ENCODE measurements at regions not wholly inside any gene's neighbourhood (a gene's known extent, or its start where the extent isn't known, plus 50 kb on each side); places are given as distances from the start of the nearest gene placed in this dataset.

DNA sequence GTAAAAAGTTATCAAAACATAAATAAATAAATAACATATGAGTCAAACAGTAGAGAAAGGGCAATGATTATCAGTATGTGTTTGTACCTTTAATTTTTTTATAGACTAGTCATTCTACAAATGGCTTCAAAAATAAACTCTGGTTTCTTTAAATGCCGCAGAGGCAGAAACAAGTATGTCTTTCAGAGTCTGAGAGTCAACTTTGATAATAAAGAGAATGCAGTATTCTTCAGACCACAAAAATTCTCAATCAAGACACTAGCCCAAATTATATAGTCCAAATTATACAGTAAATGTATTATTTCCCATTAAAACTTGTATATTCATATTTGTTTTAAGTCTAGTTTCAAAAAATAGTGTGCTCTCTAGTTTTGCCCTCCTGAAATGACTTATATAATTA, 1142.3 kb downstream of the NXPH1 start:
- Histone ChIP-seq H3K4me3 (no peak overlapping the region), H3K27me3 (no peaks in the 10 kb centered on the region), H4K20me1 (ENCODE audit: insufficient read depth, poor library complexity, severe bottlenecking) (no peaks in the 10 kb centered on the region), H3K9me3 (ENCODE audit: low read depth) (no peaks in the 10 kb centered on the region), H3K36me3 (replicated peaks; ENCODE audit: insufficient read depth, low read depth) (no peaks in the 10 kb centered on the region), H3K27ac (no peak overlapping the region), H3K79me2 (no peaks in the 10 kb centered on the region), H2AFZ (no peak overlapping the region), H3K4me1 (ENCODE audit: insufficient read depth) (no peaks in the 10 kb centered on the region), H3K9me2 (replicated peaks; ENCODE audit: insufficient read depth) (no peaks in the 10 kb centered on the region), H3K4me2 (no peak overlapping the region)
- no peak for TF ChIP-seq EZH2phosphoT487 (IDR thresholded peaks at IDR 0.05; ENCODE audit: low read depth, severe bottlenecking, unreplicated experiment)
- TF ChIP-seq EZH2 (IDR thresholded peaks at IDR 0.05; ENCODE audit: borderline replicate concordance), result no peak
- 80% methylated on average over 1 of the region's 1 CpG for WGBS (ENCODE audit: low lambda C conversion rate, missing lambda C conversion rate)
- DNase-seq (ENCODE audit: low spot score), result no peak

DNA sequence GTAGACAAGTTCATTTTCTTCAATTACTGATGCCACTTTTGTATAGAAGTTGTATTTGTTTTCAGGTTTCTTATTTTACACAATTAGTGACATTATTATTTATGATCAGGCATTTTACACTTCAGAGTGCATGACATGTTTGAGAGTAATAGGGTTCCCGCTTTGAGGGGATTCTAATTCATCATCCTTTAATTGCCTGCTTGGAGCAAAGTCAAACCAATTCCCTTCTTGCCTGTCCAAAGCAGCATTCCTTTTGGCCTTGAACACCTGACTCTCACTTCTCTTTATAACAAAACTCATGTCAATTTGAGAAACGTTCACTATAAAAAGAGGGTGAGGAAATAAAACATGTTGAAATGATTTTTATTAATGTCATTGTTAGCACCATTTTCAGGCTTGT, 1149.4 kb downstream of the NXPH1 start:
- H3K4me2 ChIP-seq, result no peak overlapping the region
- no peaks in the 10 kb centered on the region for H3K4me1 ChIP-seq (ENCODE audit: insufficient read depth)
- no peaks in the 10 kb centered on the region for H3K79me2 ChIP-seq
- TF ChIP-seq, protein P1, sequence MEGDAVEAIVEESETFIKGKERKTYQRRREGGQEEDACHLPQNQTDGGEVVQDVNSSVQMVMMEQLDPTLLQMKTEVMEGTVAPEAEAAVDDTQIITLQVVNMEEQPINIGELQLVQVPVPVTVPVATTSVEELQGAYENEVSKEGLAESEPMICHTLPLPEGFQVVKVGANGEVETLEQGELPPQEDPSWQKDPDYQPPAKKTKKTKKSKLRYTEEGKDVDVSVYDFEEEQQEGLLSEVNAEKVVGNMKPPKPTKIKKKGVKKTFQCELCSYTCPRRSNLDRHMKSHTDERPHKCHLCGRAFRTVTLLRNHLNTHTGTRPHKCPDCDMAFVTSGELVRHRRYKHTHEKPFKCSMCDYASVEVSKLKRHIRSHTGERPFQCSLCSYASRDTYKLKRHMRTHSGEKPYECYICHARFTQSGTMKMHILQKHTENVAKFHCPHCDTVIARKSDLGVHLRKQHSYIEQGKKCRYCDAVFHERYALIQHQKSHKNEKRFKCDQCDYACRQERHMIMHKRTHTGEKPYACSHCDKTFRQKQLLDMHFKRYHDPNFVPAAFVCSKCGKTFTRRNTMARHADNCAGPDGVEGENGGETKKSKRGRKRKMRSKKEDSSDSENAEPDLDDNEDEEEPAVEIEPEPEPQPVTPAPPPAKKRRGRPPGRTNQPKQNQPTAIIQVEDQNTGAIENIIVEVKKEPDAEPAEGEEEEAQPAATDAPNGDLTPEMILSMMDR (IDR thresholded peaks at IDR 0.05; ENCODE audit: poor library complexity), result no peak
- no peak for TF ChIP-seq EZH2phosphoT487 (IDR thresholded peaks at IDR 0.05; ENCODE audit: low read depth, severe bottlenecking, unreplicated experiment)
- TF ChIP-seq EZH2 (IDR thresholded peaks at IDR 0.05; ENCODE audit: borderline replicate concordance), result no peak
- 68% methylated on average over 2 of the region's 2 CpGs for WGBS (ENCODE audit: low lambda C conversion rate, missing lambda C conversion rate)
- no peak overlapping the region for H3K4me3 ChIP-seq
- no peaks in the 10 kb centered on the region for H3K9me3 ChIP-seq (ENCODE audit: low read depth)
- H3K9me2 ChIP-seq (replicated peaks; ENCODE audit: insufficient read depth), result no peaks in the 10 kb centered on the region
- no peak for DNase-seq (ENCODE audit: low spot score)
- H2AFZ ChIP-seq, result no peak overlapping the region
- no peaks in the 10 kb centered on the region for H3K36me3 ChIP-seq (replicated peaks; ENCODE audit: insufficient read depth, low read depth)
- no peak overlapping the region for H3K27ac ChIP-seq
- H3K27me3 ChIP-seq, result no peaks in the 10 kb centered on the region
- no peaks in the 10 kb centered on the region for H4K20me1 ChIP-seq (ENCODE audit: insufficient read depth, poor library complexity, severe bottlenecking)

DNA sequence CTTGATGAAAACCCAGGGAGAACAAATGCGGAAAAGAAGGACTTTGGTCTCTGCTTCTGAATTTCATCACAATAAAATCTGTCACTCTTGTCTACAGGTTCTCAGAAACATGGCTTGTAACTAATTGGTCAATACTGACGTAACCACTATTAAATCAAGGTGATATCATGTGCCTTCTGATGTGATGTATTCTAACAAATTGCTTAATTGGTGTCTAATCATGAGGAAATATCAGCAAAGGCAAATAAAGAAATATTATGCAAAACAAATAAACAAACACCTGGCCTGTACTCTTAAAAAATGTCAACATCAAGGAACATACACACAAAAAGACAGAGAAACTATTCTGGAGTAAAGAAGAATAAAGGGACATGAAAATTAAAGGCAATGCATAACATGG, 1165.0 kb downstream of the NXPH1 start:
- Histone ChIP-seq H3K27me3 (no peaks in the 10 kb centered on the region), H2AFZ (no peak overlapping the region), H4K20me1 (ENCODE audit: insufficient read depth, poor library complexity, severe bottlenecking) (no peaks in the 10 kb centered on the region), H3K9me3 (ENCODE audit: low read depth) (no peaks in the 10 kb centered on the region), H3K4me1 (ENCODE audit: insufficient read depth) (no peaks in the 10 kb centered on the region), H3K79me2 (no peaks in the 10 kb centered on the region), H3K4me3 (no peak overlapping the region), H3K27ac (no peak overlapping the region), H3K36me3 (replicated peaks; ENCODE audit: insufficient read depth, low read depth) (no peaks in the 10 kb centered on the region), H3K9me2 (replicated peaks; ENCODE audit: insufficient read depth) (no peaks in the 10 kb centered on the region), H3K4me2 (no peak overlapping the region)
- TF ChIP-seq, protein P1 (IDR thresholded peaks at IDR 0.05; ENCODE audit: poor library complexity), result no peak
- TF ChIP-seq EZH2 (IDR thresholded peaks at IDR 0.05; ENCODE audit: borderline replicate concordance), result no peak
- no peak for TF ChIP-seq EZH2phosphoT487 (IDR thresholded peaks at IDR 0.05; ENCODE audit: low read depth, severe bottlenecking, unreplicated experiment)
- DNase-seq (ENCODE audit: low spot score), result no peak
- 82% methylated on average over 2 of the region's 2 CpGs for WGBS (ENCODE audit: low lambda C conversion rate, missing lambda C conversion rate)

DNA sequence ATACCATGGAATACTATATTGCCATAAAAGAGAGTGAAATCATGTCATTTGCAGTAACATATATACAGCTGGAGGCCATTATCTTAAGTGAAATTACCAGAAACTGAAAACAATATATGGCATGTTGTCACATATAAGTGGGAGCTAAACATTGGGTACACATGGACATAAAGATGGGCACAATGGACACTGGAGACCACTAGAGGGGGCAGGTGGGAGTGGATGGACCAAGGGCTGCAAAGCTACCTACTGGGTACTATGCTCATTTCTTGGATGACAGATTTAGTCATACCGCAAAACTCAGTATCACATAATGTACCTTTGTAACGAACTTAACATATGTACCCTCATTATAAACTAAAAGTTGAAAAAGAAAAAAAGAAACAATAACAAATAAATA, 1167.6 kb downstream of the NXPH1 start:
- WGBS (ENCODE audit: low lambda C conversion rate, missing lambda C conversion rate), result 84% methylated on average over 2 of the region's 2 CpGs
- H3K4me2 ChIP-seq, result no peak overlapping the region

More for the DNA sequence above, 1167.6 kb downstream of the NXPH1 start:
- TF ChIP-seq EZH2phosphoT487 (IDR thresholded peaks at IDR 0.05; ENCODE audit: low read depth, severe bottlenecking, unreplicated experiment) (no peak), EZH2 (IDR thresholded peaks at IDR 0.05; ENCODE audit: borderline replicate concordance) (no peak)
- TF ChIP-seq, protein P1 (IDR thresholded peaks at IDR 0.05; ENCODE audit: poor library complexity), result peak; percentile 10
- no peak for DNase-seq (ENCODE audit: low spot score)
- Histone ChIP-seq H3K9me2 (replicated peaks; ENCODE audit: insufficient read depth) (no peaks in the 10 kb centered on the region), H2AFZ (no peak overlapping the region), H3K79me2 (no peaks in the 10 kb centered on the region), H3K27ac (no peak overlapping the region), H3K4me3 (no peak overlapping the region), H3K9me3 (ENCODE audit: low read depth) (no peaks in the 10 kb centered on the region), H4K20me1 (ENCODE audit: insufficient read depth, poor library complexity, severe bottlenecking) (no peaks in the 10 kb centered on the region), H3K36me3 (replicated peaks; ENCODE audit: insufficient read depth, low read depth) (no peaks in the 10 kb centered on the region), H3K27me3 (no peaks in the 10 kb centered on the region), H3K4me1 (ENCODE audit: insufficient read depth) (no peaks in the 10 kb centered on the region)

Data from hepatocyte (in vitro differentiated cells).